GM23338 (cell line): ENCODE measurements at regions not wholly inside any gene's neighbourhood (a gene's known extent, or its start where the extent isn't known, plus 50 kb on each side); places are given as distances from the start of the nearest gene placed in this dataset.

ENCODE experiments used
- ATAC-seq: fragments of 200-7000 bp; cut with Tn5 transposase; 3 replicates; pipeline ENCODE4 v1.9.1; 2020
- DNase-seq: peaks from one replicate; pipeline ENCODE4 v3.0.0-alpha.2; 2015; ENCODE audit warnings: low spot score
- H2AFZ ChIP-seq: fragments of 200-600 bp; sonication (generic); 2 replicates; pipeline ENCODE4 v1.8.0; 2016; ENCODE audit warnings: antibody characterized with exemption, mild to moderate bottlenecking, moderate library complexity
- H3F3A ChIP-seq: fragments of 200-600 bp; sonication (generic); replicated peaks from 2 replicates; pipeline ENCODE4 v1.8.0; 2017; ENCODE audit warnings: antibody characterized with exemption, mixed run types, low read depth
- H3K27ac ChIP-seq: fragments of 200-600 bp; sonication (generic); 2 replicates; pipeline ENCODE4 v1.6.1; 2016; ENCODE audit warnings: low read depth
- H3K27me3 ChIP-seq: fragments of 200-600 bp; sonication (generic); 2 replicates; pipeline ENCODE4 v1.8.0; 2016; ENCODE audit warnings: mild to moderate bottlenecking, mixed run types, moderate library complexity; ENCODE audit not compliant: insufficient read depth
- H3K36me3 ChIP-seq: fragments of 200-600 bp; sonication (generic); 2 replicates; pipeline ENCODE4 v1.8.0; 2016; ENCODE audit warnings: mild to moderate bottlenecking; ENCODE audit not compliant: insufficient read depth
- H3K4me1 ChIP-seq: fragments of 200-600 bp; sonication (generic); 2 replicates; pipeline ENCODE4 v1.8.0; 2016; ENCODE audit warnings: mild to moderate bottlenecking, moderate library complexity; ENCODE audit not compliant: insufficient read depth
- H3K4me2 ChIP-seq: fragments of 200-600 bp; sonication (generic); 2 replicates; pipeline ENCODE4 v1.7.1; 2017; ENCODE audit warnings: mixed run types
- H3K4me3 ChIP-seq: fragments of 200-600 bp; sonication (generic); 2 replicates; pipeline ENCODE4 v1.6.1; 2016; ENCODE audit warnings: mixed run types
- H3K79me2 ChIP-seq: fragments of 200-600 bp; sonication (generic); replicated peaks from 2 replicates; pipeline ENCODE4 v1.8.0; 2017; ENCODE audit warnings: mild to moderate bottlenecking; ENCODE audit not compliant: insufficient read depth
- H3K9me2 ChIP-seq: fragments of 200-600 bp; sonication (generic); 2 replicates; pipeline ENCODE4 v1.8.0; 2017; ENCODE audit not compliant: insufficient read depth
- H4K20me1 ChIP-seq: fragments of 200-600 bp; sonication (generic); replicated peaks from 2 replicates; pipeline ENCODE4 v1.8.0; 2017; ENCODE audit warnings: mild to moderate bottlenecking; ENCODE audit not compliant: insufficient read depth
- H3K27ac Mint-ChIP-seq: 2 replicates; pipeline ENCODE4 v1.8.0; 2020; ENCODE audit warnings: inconsistent platforms, mild to moderate bottlenecking, moderate library complexity, mixed read lengths
- H3K27me3 Mint-ChIP-seq: 3 replicates; pipeline ENCODE4 v1.8.0; 2022; ENCODE audit warnings: low read depth, mild to moderate bottlenecking, moderate library complexity, mixed read lengths, inconsistent platforms; ENCODE audit not compliant: insufficient read depth, poor library complexity
- H3K36me3 Mint-ChIP-seq: 3 replicates; pipeline ENCODE4 v1.8.0; 2021; ENCODE audit warnings: low read depth, mild to moderate bottlenecking, inconsistent platforms, moderate library complexity, mixed read lengths
- H3K4me1 Mint-ChIP-seq: 3 replicates; pipeline ENCODE4 v1.8.0; 2020; ENCODE audit warnings: mild to moderate bottlenecking, inconsistent platforms, mixed read lengths
- H3K4me3 Mint-ChIP-seq: 3 replicates; pipeline ENCODE4 v1.8.0; 2021; ENCODE audit warnings: moderate library complexity, mild to moderate bottlenecking, inconsistent platforms, mixed read lengths
- H3K9me3 Mint-ChIP-seq: 3 replicates; pipeline ENCODE4 v1.8.0; 2020; ENCODE audit warnings: moderate library complexity, mild to moderate bottlenecking, inconsistent platforms, mixed read lengths
- CREB1 ChIP-seq: fragments of 250-450 bp; sonication (Bioruptor Pico); IDR thresholded peaks from 2 replicates; pipeline ENCODE4 v1.5.0; 2020; ENCODE audit warnings: low read depth, mild to moderate bottlenecking, moderate library complexity
- CTCF ChIP-seq, 2 experiments: fragments of 200-600 bp in 1 of 2; sonication (generic) in 1 of 2; conservative IDR thresholded peaks; 2 replicates each; pipeline versions ENCODE4 v1.5.1 to v1.6.1; 2016 to 2017; ENCODE audit warnings: antibody characterized with exemption in 2 of 2, low read depth in 2 of 2, mild to moderate bottlenecking in 2 of 2, moderate library complexity in 1 of 2
- ETS1 ChIP-seq: IDR thresholded peaks from 2 replicates; pipeline ENCODE4 v1.6.1; 2016; ENCODE audit warnings: antibody characterized with exemption
- EZH2 ChIP-seq: fragments of 200-600 bp; sonication (generic); IDR thresholded peaks from one replicate; pipeline ENCODE4 v1.8.0; 2017; ENCODE audit warnings: antibody characterized with exemption, mild to moderate bottlenecking, low read depth; ENCODE audit not compliant: unreplicated experiment
- EZH2phosphoT487 ChIP-seq: fragments of 200-600 bp; sonication (generic); IDR thresholded peaks from one replicate; pipeline ENCODE4 v1.8.1; 2018; ENCODE audit warnings: antibody characterized with exemption; ENCODE audit not compliant: unreplicated experiment
- JUNB ChIP-seq: IDR thresholded peaks from one replicate; pipeline ENCODE4 v1.6.1; 2016; ENCODE audit warnings: antibody characterized with exemption; ENCODE audit not compliant: unreplicated experiment
- NANOG ChIP-seq: IDR thresholded peaks from 2 replicates; pipeline ENCODE4 v1.6.1; 2016; ENCODE audit warnings: antibody characterized with exemption, borderline replicate concordance
- POLR2AphosphoS5 ChIP-seq: IDR thresholded peaks from 2 replicates; pipeline ENCODE4 v1.6.1; 2016; ENCODE audit warnings: antibody characterized with exemption, low read depth
- REST ChIP-seq: IDR thresholded peaks from one replicate; pipeline ENCODE4 v1.6.1; 2018; ENCODE audit warnings: antibody characterized with exemption; ENCODE audit not compliant: unreplicated experiment
- STAT1 ChIP-seq: IDR thresholded peaks from one replicate; pipeline ENCODE4 v1.6.1; 2016; ENCODE audit warnings: antibody characterized with exemption; ENCODE audit not compliant: unreplicated experiment
- ZNF114 ChIP-seq: fragments of 250-450 bp; sonication (Bioruptor Pico); IDR thresholded peaks from 2 replicates; pipeline ENCODE4 v1.5.0; 2020; ENCODE audit warnings: mild to moderate bottlenecking, moderate library complexity
- ZNF331 ChIP-seq: fragments of 250-450 bp; sonication (Bioruptor Pico); IDR thresholded peaks from 2 replicates; pipeline ENCODE4 v1.5.0; 2020; ENCODE audit warnings: low read depth, mild to moderate bottlenecking, moderate library complexity
- ZNF462 ChIP-seq: fragments of 250-450 bp; sonication (Bioruptor Pico); IDR thresholded peaks from 2 replicates; pipeline ENCODE4 v1.5.0; 2020; ENCODE audit warnings: mild to moderate bottlenecking, moderate library complexity

GRCh38 chr15:69592954-69593353 is 140.3 kb downstream of the RPLP1 start:
- no peak overlapping the region for H3K4me2 ChIP-seq
- no peaks in the 10 kb centered on the region for H3K36me3 ChIP-seq
- no peak for DNase-seq
- TF ChIP-seq NANOG (no peak), CREB1 (no peak), ZNF462 (CRISPR knock-in tag) (no peak), EZH2phosphoT487 (no peak), ZNF331 (no peak), POLR2AphosphoS5 (no peak), REST (no peak), ZNF114 (CRISPR knock-in tag) (no peak), ETS1 (no peak), CTCF (conservative IDR thresholded peaks at IDR 0.05; ENCODE audit: low read depth in 2 of 2) (no peak; a peak in 1 of 4 replicates), EZH2 (no peak), STAT1 (no peak), JUNB (no peak)
- no peaks in the 10 kb centered on the region; the same call in 2 of the 3 replicates for H3K9me3 Mint-ChIP-seq
- H3K4me3 Mint-ChIP-seq: no peak overlapping the region
- no peaks in the 10 kb centered on the region for H3K79me2 ChIP-seq
- H3K4me1 ChIP-seq: no peaks in the 10 kb centered on the region
- H3K27ac ChIP-seq: no peak overlapping the region
- no peaks in the 10 kb centered on the region for H3K36me3 Mint-ChIP-seq
- no peaks in the 10 kb centered on the region for H3K27me3 ChIP-seq
- H3K4me1 Mint-ChIP-seq: peaks cover 4% of the 10 kb centered on the region; the same call in 2 of the 3 replicates
- H4K20me1 ChIP-seq: no peaks in the 10 kb centered on the region
- H3K4me3 ChIP-seq: no peak overlapping the region
- peaks cover 6% of the 10 kb centered on the region for H3K27me3 Mint-ChIP-seq
- no peaks in the 10 kb centered on the region; the same call in 1 of the 2 replicates for H3K9me2 ChIP-seq
- no peaks in the 10 kb centered on the region for H3F3A ChIP-seq
- no peak for ATAC-seq
- H2AFZ ChIP-seq: no peak overlapping the region; the same call in 1 of the 2 replicates
- no peak overlapping the region for H3K27ac Mint-ChIP-seq
